ENCODE measurements at regions not wholly inside any gene's neighbourhood (a gene's known extent, or its start where the extent isn't known, plus 50 kb on each side); places are given as distances from the start of the nearest gene placed in this dataset.

GRCh38 chr16:79658301-79659033 lies 57.9 kb upstream of the MAF start:
- DNase-seq (ENCODE audit: low spot score) = no peak

- no peak for DNase-seq (ENCODE audit: low spot score)
Observed at GRCh38 chr16:79656553-79657115, 56.1 kb upstream of the MAF start.

- no peak for DNase-seq (ENCODE audit: low spot score)
Observed at GRCh38 chr16:79653373-79653891, 52.9 kb upstream of the MAF start.

GRCh38 chr16:79651363-79651762 lies 50.8 kb upstream of the MAF start:
- DNase-seq (ENCODE audit: low spot score) = no peak
